GM12872 (cell line): ENCODE measurements at regions not wholly inside any gene's neighbourhood (a gene's known extent, or its start where the extent isn't known, plus 50 kb on each side); places are given as distances from the start of the nearest gene placed in this dataset.

Experiments used
- TF ChIP-seq, protein P1 (sequence below): IDR thresholded peaks from 3 replicates; pipeline ENCODE4 v1.5.1; 2011; ENCODE audit warnings: low read depth, mild to moderate bottlenecking, low read length, moderate library complexity; ENCODE audit not compliant: insufficient read depth

DNA sequence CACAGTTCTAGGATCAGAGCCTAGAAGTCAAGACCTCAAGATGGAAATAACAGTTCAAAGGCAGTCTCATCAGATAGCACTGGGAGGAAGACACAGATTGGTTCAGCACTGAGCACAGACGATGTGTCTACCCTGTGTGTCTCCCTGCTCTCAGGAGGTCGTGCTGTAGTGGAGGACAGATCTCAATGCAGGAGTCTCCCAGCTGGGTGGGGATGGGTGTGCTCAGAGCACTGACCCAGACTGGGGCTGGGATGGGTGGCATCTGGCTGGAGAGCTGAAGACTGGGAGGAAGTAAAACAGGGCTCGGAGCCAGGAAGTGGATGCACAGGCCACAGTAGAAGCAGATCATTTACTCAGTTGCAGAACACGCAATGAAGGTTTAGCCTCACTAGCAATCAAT, 69.5 kb upstream of the GDF10 start:
- TF ChIP-seq, protein P1, sequence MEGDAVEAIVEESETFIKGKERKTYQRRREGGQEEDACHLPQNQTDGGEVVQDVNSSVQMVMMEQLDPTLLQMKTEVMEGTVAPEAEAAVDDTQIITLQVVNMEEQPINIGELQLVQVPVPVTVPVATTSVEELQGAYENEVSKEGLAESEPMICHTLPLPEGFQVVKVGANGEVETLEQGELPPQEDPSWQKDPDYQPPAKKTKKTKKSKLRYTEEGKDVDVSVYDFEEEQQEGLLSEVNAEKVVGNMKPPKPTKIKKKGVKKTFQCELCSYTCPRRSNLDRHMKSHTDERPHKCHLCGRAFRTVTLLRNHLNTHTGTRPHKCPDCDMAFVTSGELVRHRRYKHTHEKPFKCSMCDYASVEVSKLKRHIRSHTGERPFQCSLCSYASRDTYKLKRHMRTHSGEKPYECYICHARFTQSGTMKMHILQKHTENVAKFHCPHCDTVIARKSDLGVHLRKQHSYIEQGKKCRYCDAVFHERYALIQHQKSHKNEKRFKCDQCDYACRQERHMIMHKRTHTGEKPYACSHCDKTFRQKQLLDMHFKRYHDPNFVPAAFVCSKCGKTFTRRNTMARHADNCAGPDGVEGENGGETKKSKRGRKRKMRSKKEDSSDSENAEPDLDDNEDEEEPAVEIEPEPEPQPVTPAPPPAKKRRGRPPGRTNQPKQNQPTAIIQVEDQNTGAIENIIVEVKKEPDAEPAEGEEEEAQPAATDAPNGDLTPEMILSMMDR = no peak

DNA sequence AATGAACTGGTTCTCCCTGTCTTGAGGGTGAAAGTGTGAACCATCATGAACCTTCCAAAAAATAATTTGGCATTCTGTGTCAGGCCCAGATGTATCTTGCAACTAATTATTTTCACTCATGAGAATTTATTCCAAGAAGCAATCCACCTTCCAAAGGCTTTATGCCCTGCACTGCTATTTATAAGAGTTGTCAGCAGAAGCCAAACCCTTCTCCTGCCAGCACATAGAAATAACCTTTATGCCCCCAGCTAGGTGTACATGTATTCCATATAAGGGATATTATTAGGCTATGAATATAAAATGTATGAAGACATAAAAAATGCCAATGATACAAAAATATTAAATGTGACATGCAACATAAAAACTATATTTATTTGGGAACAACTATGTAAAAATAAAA, 69.0 kb upstream of the GDF10 start:
- TF ChIP-seq, protein P1 = no peak

DNA sequence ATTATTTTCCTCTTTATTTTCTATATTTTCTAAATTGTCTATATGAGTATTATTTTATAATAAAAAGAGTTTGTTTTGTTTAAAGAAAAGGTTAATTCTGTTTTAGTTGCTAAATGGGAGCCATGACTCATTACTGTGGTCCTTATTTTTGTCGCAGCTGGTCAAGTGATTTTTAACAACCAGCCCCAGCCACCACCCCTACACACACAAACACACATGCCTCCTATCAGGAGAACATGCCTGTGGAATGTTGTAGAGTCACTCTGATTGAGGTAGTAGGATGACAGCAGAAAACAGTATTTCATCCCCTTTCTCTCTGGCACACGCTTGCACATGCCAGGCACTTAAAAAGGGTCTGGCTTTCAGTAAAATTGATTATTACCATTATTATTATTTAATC, 68.6 kb upstream of the GDF10 start:
- TF ChIP-seq, protein P1 = no peak

DNA sequence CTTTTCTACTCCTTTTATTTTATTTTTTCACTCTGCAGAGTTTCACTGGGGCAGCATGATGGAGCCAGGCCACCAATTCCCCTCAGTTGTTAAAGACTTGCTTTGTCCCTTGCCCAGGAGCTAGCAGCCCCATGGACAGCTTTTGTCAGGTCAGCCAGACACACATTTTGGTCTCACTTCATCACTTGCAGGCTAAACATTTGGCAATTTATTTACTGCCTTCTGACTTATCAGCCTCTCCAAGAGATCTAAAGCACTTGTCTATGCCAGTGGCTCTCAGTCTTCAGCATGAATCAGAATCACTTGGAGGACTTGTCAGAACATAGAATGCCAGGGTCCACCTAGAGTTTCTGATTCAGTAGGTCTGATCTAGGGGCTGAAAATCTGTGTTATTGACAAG, 66.4 kb upstream of the GDF10 start:
- TF ChIP-seq, protein P1 = no peak

DNA sequence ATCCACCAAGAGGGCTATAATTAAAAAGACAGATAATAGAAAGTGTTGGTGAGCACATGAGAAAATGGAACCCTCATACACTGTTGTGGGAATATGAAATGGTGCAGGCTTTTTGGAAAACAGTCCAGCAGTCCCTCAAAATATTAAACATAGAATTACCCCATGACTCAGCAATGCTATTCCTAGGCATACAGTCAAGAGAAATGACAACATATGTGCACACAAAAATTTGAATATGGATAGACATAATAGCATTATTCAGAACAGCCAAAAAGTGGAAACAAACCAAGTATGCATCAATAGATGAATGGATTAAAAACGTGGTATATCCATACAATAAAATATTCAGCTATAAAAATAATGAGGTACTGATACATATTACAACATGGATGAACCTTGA, 64.5 kb upstream of the GDF10 start:
- TF ChIP-seq, protein P1 = no peak

DNA sequence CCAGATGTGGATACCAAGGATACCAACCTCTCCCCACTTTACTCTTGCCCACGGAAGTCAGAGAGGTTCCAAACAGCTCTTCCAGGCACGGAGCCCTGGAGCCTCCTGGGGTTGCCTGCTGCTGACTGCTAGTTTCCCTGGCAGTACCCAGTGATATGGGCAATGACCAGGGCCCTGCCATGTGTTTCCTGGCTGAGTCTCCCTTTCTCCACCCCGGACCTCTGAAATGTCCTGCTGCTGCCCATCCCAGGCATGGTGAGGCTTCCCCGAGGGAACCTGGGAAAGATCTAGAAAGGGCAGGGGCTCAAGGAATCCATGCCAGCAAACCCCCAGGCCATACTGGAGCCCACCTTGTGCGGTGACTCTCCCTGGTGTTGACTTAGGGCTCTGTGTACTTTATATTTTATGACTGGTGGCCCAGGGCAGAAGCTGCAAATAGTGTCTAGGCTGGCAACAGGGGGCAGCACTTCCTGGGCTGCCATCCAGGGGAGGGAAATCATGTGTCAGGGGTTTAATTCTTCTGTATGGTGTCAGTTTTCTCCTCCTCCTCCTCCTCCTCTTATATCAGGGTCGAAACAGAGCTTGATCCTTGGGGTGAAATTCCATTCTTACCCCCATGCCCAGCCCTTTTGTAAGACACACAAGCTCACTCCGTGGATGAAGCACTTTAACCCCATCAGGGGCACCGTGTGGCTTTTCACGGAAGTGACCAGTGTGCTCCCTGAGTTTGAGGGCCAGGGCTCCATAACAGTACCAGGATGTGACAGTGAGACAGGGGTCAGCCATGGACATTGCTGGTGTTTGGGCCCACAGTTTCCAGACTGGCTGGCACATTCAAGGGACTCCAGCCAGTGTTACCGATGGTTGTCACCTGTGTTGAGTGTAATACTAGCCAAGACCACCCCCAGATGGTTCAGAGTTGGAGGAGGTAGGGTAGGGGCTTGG, 62.4 kb upstream of the GDF10 start:
- TF ChIP-seq, protein P1 = no peak

DNA sequence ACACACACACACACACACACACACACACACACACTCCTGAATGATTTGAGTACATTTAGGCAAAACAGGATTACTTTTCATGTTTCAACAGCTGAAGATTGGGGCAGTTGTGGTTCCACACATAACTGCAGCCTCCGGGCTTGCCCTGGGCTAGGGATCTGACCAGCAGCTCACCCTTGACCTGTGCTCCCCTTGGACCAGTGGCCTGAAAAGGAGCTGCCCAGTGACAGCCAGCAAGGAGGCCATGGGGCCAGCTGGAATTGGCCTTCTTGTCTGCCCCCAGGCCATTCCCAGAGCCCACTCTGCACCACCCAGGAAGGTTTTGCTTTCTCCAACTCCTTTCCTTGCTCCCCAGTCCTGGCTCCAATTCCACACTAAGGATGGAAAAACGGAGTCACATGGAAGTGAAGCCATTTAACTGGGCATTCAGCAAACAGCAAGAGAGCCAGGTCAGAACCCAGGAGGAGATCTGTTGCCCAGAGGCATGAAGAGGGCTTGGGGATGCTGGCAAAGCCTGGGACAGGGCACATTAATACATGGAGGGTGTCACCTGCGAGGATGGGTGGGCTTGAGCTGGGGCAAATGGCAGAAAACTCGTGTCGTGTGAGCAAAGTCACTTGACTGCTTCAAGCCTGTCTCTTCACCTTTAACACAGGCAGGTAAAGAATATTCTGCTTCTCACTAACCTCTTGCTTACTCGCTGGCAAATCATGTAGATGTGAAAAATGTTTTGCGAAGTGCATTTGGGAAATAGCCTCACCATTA, 61.5 kb upstream of the GDF10 start:
- TF ChIP-seq, protein P1 = no peak
